ENCODE measurements at regions not wholly inside any gene's neighbourhood (a gene's known extent, or its start where the extent isn't known, plus 50 kb on each side); places are given as distances from the start of the nearest gene placed in this dataset.

DNA sequence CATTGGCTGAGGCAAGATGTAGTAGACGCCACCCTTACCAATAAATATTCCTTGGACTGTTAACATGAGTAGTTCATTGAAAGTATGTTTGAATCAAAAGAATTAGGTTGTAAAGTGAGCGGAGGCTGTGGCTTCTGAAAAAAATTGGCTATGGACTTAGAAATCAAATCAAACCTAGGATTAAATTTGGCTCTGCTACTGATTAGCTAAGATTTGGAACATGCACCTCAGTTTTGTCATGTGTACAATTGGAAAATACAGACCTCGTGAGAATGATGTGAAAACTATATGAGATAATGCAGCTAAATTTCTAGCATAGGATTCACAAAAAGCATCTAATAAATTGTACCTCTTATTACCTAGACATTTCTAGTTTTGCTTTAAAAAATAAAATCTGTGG, 85.3 kb upstream of the USP25 start:
- Histone ChIP-seq H4K12ac (ENCODE audit: low read depth, low read length) (no peak overlapping the region), H3K79me1 (ENCODE audit: low read length) (peaks cover 17% of the 10 kb centered on the region), H3K4me3 (ENCODE audit: low read depth, low read length) (no peak overlapping the region), H3K4me2 (ENCODE audit: low read length) (no peak overlapping the region), H3K9me3 (ENCODE audit: insufficient read depth, low read depth, low read length) (no peaks in the 10 kb centered on the region), H3K4ac (ENCODE audit: low read depth, low read length) (no peak overlapping the region), H2AFZ (ENCODE audit: insufficient read depth, low read length, poor library complexity) (no peak overlapping the region), H3K36me3 (ENCODE audit: control insufficient read depth in 1 of 2, insufficient read depth in 2 of 2, low read length in 2 of 2) (no peaks in the 10 kb centered on the region), H3K9ac (ENCODE audit: low read length) (no peak overlapping the region), H3K79me2 (ENCODE audit: control insufficient read depth, insufficient read depth, low read length, poor library complexity) (no peaks in the 10 kb centered on the region), H3K27me3 (ENCODE audit: insufficient read depth, low read length) (no peaks in the 10 kb centered on the region), H3K18ac (ENCODE audit: low read length) (no peak overlapping the region), H2BK12ac (ENCODE audit: low read length) (no peak overlapping the region), H2BK5ac (ENCODE audit: low read depth, low read length, poor library complexity) (no peak overlapping the region), H2BK120ac (ENCODE audit: insufficient read depth, low read length, poor library complexity) (no peak overlapping the region), H3K27ac (ENCODE audit: low read depth, low read length) (no peak overlapping the region), H4K8ac (ENCODE audit: low read depth, low read length) (no peak overlapping the region), H3K4me1 (ENCODE audit: control insufficient read depth in 1 of 2, insufficient read depth in 2 of 2, low read length in 2 of 2) (peaks cover 4 to 15% of the 10 kb centered on the region in 2 experiments), H3K23ac (ENCODE audit: low read length) (no peak overlapping the region), H2AK5ac (ENCODE audit: low read length) (no peak overlapping the region), H4K91ac (ENCODE audit: low read depth, low read length) (no peak overlapping the region), H3K14ac (ENCODE audit: low read length) (no peak overlapping the region)
- no peak for DNase-seq
- WGBS (ENCODE audit: extremely low coverage, insufficient coverage, insufficient read length), result no CpG with 5 or more reads among the region's 3 CpGs

DNA sequence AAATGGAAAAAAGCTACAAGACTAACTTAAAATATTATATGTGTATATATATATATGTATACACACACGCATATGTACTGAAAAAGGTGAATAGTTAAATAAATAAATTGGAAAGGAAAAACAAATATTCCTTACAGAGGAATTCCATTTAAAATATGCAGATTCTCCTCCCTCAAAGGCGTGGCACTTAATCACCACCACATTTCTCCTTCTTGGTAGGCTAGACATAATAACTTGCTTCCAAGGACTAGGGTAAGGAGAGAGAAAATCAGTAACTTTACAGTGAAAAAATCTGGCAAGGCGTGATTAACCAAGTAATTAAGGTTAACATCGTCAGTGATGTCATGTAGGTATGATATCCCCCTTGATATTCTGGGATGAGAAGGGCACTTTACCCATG, 84.0 kb upstream of the USP25 start:
- peaks cover 11% of the 10 kb centered on the region for H3K79me1 ChIP-seq (ENCODE audit: low read length)
- H4K91ac ChIP-seq (ENCODE audit: low read depth, low read length), result no peak overlapping the region
- H3K18ac ChIP-seq (ENCODE audit: low read length), result no peak overlapping the region
- H3K27ac ChIP-seq (ENCODE audit: low read depth, low read length), result no peak overlapping the region
- H2BK5ac ChIP-seq (ENCODE audit: low read depth, low read length, poor library complexity), result no peak overlapping the region
- no peak overlapping the region for H4K8ac ChIP-seq (ENCODE audit: low read depth, low read length)
- no peak overlapping the region for H2AFZ ChIP-seq (ENCODE audit: insufficient read depth, low read length, poor library complexity)
- H3K79me2 ChIP-seq (ENCODE audit: control insufficient read depth, insufficient read depth, low read length, poor library complexity), result no peaks in the 10 kb centered on the region
- H3K36me3 ChIP-seq (ENCODE audit: control insufficient read depth in 1 of 2, insufficient read depth in 2 of 2, low read length in 2 of 2), result no peaks in the 10 kb centered on the region
- no peak overlapping the region for H3K23ac ChIP-seq (ENCODE audit: low read length)
- H3K4ac ChIP-seq (ENCODE audit: low read depth, low read length), result no peak overlapping the region
- no peak overlapping the region for H4K12ac ChIP-seq (ENCODE audit: low read depth, low read length)
- H3K4me1 ChIP-seq (ENCODE audit: control insufficient read depth in 1 of 2, insufficient read depth in 2 of 2, low read length in 2 of 2), result peaks cover 4 to 13% of the 10 kb centered on the region in 2 experiments
- H2BK120ac ChIP-seq (ENCODE audit: insufficient read depth, low read length, poor library complexity), result no peak overlapping the region
- no peak overlapping the region for H2AK5ac ChIP-seq (ENCODE audit: low read length)
- H2BK12ac ChIP-seq (ENCODE audit: low read length), result no peak overlapping the region
- H3K9ac ChIP-seq (ENCODE audit: low read length), result no peak overlapping the region
- no peaks in the 10 kb centered on the region for H3K27me3 ChIP-seq (ENCODE audit: insufficient read depth, low read length)
- H3K4me3 ChIP-seq (ENCODE audit: low read depth, low read length), result no peak overlapping the region
- DNase-seq, result no peak
- no CpG with 5 or more reads among the region's 4 CpGs for WGBS (ENCODE audit: extremely low coverage, insufficient coverage, insufficient read length)
- no peak overlapping the region for H3K4me2 ChIP-seq (ENCODE audit: low read length)
- H3K9me3 ChIP-seq (ENCODE audit: insufficient read depth, low read depth, low read length), result no peaks in the 10 kb centered on the region
- H3K14ac ChIP-seq (ENCODE audit: low read length), result no peak overlapping the region

DNA sequence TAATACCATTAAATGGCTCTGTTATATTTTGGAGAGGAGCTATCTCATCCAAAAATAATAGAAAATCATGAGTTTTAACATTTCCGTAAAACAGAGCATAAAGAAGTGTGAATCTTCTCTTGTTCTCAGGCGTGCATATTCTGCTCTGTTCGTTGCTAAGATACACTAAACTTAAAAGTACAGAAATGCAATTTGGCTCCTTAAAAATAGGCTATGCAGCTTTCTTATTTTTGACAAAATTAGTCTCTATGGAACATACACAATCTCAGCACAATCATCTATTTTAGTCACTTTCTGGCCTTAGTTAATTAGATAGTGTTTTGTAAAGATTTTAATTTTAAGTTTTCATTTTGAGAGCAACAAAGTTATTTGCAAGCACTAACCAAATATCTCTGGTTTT, 79.0 kb upstream of the USP25 start:
- Histone ChIP-seq H2BK12ac (ENCODE audit: low read length) (no peak overlapping the region), H3K79me1 (ENCODE audit: low read length) (no peaks in the 10 kb centered on the region), H3K9ac (ENCODE audit: low read length) (no peak overlapping the region), H2BK5ac (ENCODE audit: low read depth, low read length, poor library complexity) (no peak overlapping the region), H3K79me2 (ENCODE audit: control insufficient read depth, insufficient read depth, low read length, poor library complexity) (no peaks in the 10 kb centered on the region), H3K36me3 (ENCODE audit: control insufficient read depth in 1 of 2, insufficient read depth in 2 of 2, low read length in 2 of 2) (no peaks in the 10 kb centered on the region), H3K14ac (ENCODE audit: low read length) (no peak overlapping the region), H2AK5ac (ENCODE audit: low read length) (no peak overlapping the region), H3K27me3 (ENCODE audit: insufficient read depth, low read length) (no peaks in the 10 kb centered on the region), H3K27ac (ENCODE audit: low read depth, low read length) (no peak overlapping the region), H3K4me1 (ENCODE audit: control insufficient read depth in 1 of 2, insufficient read depth in 2 of 2, low read length in 2 of 2) (no peaks in the 10 kb centered on the region), H3K18ac (ENCODE audit: low read length) (no peak overlapping the region), H2BK120ac (ENCODE audit: insufficient read depth, low read length, poor library complexity) (no peak overlapping the region), H4K91ac (ENCODE audit: low read depth, low read length) (no peak overlapping the region), H3K4me2 (ENCODE audit: low read length) (no peak overlapping the region), H4K12ac (ENCODE audit: low read depth, low read length) (no peak overlapping the region), H3K4ac (ENCODE audit: low read depth, low read length) (no peak overlapping the region), H3K9me3 (ENCODE audit: insufficient read depth, low read depth, low read length) (no peaks in the 10 kb centered on the region), H2AFZ (ENCODE audit: insufficient read depth, low read length, poor library complexity) (no peak overlapping the region), H3K23ac (ENCODE audit: low read length) (no peak overlapping the region), H4K8ac (ENCODE audit: low read depth, low read length) (no peak overlapping the region), H3K4me3 (ENCODE audit: low read depth, low read length) (no peak overlapping the region)
- no peak for DNase-seq
- no CpG with 5 or more reads among the region's 3 CpGs for WGBS (ENCODE audit: extremely low coverage, insufficient coverage, insufficient read length)

DNA sequence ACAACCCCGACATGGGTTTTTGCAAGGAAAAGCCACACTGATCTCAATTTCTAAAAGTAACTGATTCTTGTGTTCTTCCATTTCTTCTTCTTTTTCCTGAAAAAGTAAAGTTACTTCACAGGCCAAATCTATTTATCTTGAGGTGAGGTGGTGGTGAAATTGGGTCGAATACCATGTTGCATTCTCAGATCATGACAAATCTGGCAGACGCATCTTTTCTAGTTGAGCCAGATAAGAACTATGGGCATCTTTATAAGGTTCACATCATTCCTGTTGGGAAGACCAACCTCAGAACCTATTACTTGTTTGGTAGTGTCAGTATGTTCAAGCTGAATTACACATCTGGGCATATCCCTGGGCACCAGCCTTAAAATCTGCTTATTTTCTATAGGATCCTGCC, 78.6 kb upstream of the USP25 start:
- no CpG with 5 or more reads among the region's 3 CpGs for WGBS (ENCODE audit: extremely low coverage, insufficient coverage, insufficient read length)
- no peaks in the 10 kb centered on the region for H3K36me3 ChIP-seq (ENCODE audit: control insufficient read depth in 1 of 2, insufficient read depth in 2 of 2, low read length in 2 of 2)
- H4K91ac ChIP-seq (ENCODE audit: low read depth, low read length), result no peak overlapping the region
- no peak overlapping the region for H3K27ac ChIP-seq (ENCODE audit: low read depth, low read length)
- no peak overlapping the region for H4K8ac ChIP-seq (ENCODE audit: low read depth, low read length)
- no peak overlapping the region for H2BK12ac ChIP-seq (ENCODE audit: low read length)
- H3K23ac ChIP-seq (ENCODE audit: low read length), result no peak overlapping the region
- no peaks in the 10 kb centered on the region for H3K79me1 ChIP-seq (ENCODE audit: low read length)
- no peak overlapping the region for H3K9ac ChIP-seq (ENCODE audit: low read length)
- H3K4me2 ChIP-seq (ENCODE audit: low read length), result no peak overlapping the region
- H3K9me3 ChIP-seq (ENCODE audit: insufficient read depth, low read depth, low read length), result no peaks in the 10 kb centered on the region
- H2BK120ac ChIP-seq (ENCODE audit: insufficient read depth, low read length, poor library complexity), result no peak overlapping the region
- no peaks in the 10 kb centered on the region for H3K4me1 ChIP-seq (ENCODE audit: control insufficient read depth in 1 of 2, insufficient read depth in 2 of 2, low read length in 2 of 2)
- no peak overlapping the region for H2AK5ac ChIP-seq (ENCODE audit: low read length)
- H3K18ac ChIP-seq (ENCODE audit: low read length), result no peak overlapping the region
- no peak overlapping the region for H4K12ac ChIP-seq (ENCODE audit: low read depth, low read length)
- no peak for DNase-seq
- H3K4me3 ChIP-seq (ENCODE audit: low read depth, low read length), result no peak overlapping the region
- H2AFZ ChIP-seq (ENCODE audit: insufficient read depth, low read length, poor library complexity), result no peak overlapping the region
- H3K14ac ChIP-seq (ENCODE audit: low read length), result no peak overlapping the region
- H3K4ac ChIP-seq (ENCODE audit: low read depth, low read length), result no peak overlapping the region
- no peaks in the 10 kb centered on the region for H3K27me3 ChIP-seq (ENCODE audit: insufficient read depth, low read length)
- H3K79me2 ChIP-seq (ENCODE audit: control insufficient read depth, insufficient read depth, low read length, poor library complexity), result no peaks in the 10 kb centered on the region
- no peak overlapping the region for H2BK5ac ChIP-seq (ENCODE audit: low read depth, low read length, poor library complexity)

Data from trophoblast cell (in vitro differentiated cells and primary cell).